T-cell (primary cell): ENCODE measurements at regions not wholly inside any gene's neighbourhood (a gene's known extent, or its start where the extent isn't known, plus 50 kb on each side); places are given as distances from the start of the nearest gene placed in this dataset.

Experiments
- ATAC-seq, 4 experiments: fragments of 200-7000 bp in 3 of 4; fragments of 150-1000 bp in 1 of 4; cut with Tn5 transposase; replicated peaks in 1 of 4; 1 replicate in 3 of 4; 2 replicates in 1 of 4; pipeline ENCODE4 v1.10.0; 2021; ENCODE audit warnings: moderate library complexity in 3 of 4, mild to moderate bottlenecking in 2 of 4, moderate number of reproducible peaks in 1 of 4
- CTCF ChIA-PET, 2 donors: fragments of 300-600 bp; sonication (Branson Sonifier 250); formaldehyde crosslinking; loops; one replicate each; lab custom pipeline; 2022; ENCODE audit warnings: antibody characterized with exemption in 2 of 2; lab: Charles Lee
- POLR2A ChIA-PET, 2 donors: fragments of 300-600 bp; sonication (Branson Sonifier 250); formaldehyde crosslinking; loops; one replicate each; lab custom pipeline; 2022; ENCODE audit warnings: antibody characterized with exemption in 2 of 2; lab: Charles Lee
- DNase-seq, 35 experiments: peaks; one replicate each; pipeline versions ENCODE4 v3.0.0 to v3.0.0-alpha.2; 2013 to 2023
- H3K27ac ChIP-seq: one replicate; pipeline ENCODE4 v1.5.1; 2013; ENCODE audit warnings: low read length
- H3K27me3 ChIP-seq, 2 experiments: replicated peaks in 1 of 2; 1 replicate in 1 of 2; 2 replicates in 1 of 2; pipeline versions ENCODE4 v1.6.1 to v1.7.0; 2013; ENCODE audit warnings: low read length in 1 of 2, mixed read lengths in 1 of 2; ENCODE audit not compliant: control insufficient read depth in 2 of 2, insufficient read depth in 2 of 2; ENCODE audit errors: extremely low read depth in 1 of 2
- H3K36me3 ChIP-seq, 2 donors: 1 replicate in 1 of 2; 2 replicates in 1 of 2; pipeline versions ENCODE4 v1.6.1 to v1.7.0; 2013; ENCODE audit warnings: low read length in 1 of 2; ENCODE audit not compliant: control insufficient read depth in 2 of 2, insufficient read depth in 1 of 2; ENCODE audit errors: extremely low read depth in 1 of 2
- H3K4me1 ChIP-seq, 2 experiments: 1 replicate in 1 of 2; 2 replicates in 1 of 2; pipeline versions ENCODE4 v1.6.1 to v1.7.0; 2013; ENCODE audit warnings: low read length in 2 of 2, mixed read lengths in 1 of 2; ENCODE audit not compliant: insufficient read depth in 2 of 2, control insufficient read depth in 1 of 2; ENCODE audit errors: extremely low read depth in 1 of 2
- H3K4me3 ChIP-seq, 2 donors: 1 replicate in 1 of 2; 2 replicates in 1 of 2; pipeline versions ENCODE4 v1.5.1 to v1.7.0; 2013; ENCODE audit warnings: mild to moderate bottlenecking in 2 of 2, low read length in 1 of 2, moderate library complexity in 1 of 2; ENCODE audit not compliant: control insufficient read depth in 1 of 2; ENCODE audit errors: extremely low read depth in 1 of 2
- H3K9me3 ChIP-seq: 2 replicates; pipeline ENCODE4 v1.7.0; 2013
- H3K27ac Mint-ChIP-seq, 2 donors: one replicate each; pipeline ENCODE4 v1.8.0; 2020 to 2021; ENCODE audit warnings: mild to moderate bottlenecking in 2 of 2, mixed read lengths in 2 of 2
- H3K27me3 Mint-ChIP-seq, 2 donors: one replicate each; pipeline ENCODE4 v1.8.0; 2021 to 2022; ENCODE audit warnings: mixed read lengths in 2 of 2
- H3K36me3 Mint-ChIP-seq: one replicate; pipeline ENCODE4 v1.8.0; 2021; ENCODE audit warnings: mixed read lengths
- H3K4me1 Mint-ChIP-seq, 3 donors: one replicate each; pipeline ENCODE4 v1.8.0; 2020 to 2022; ENCODE audit warnings: mixed read lengths in 3 of 3, mild to moderate bottlenecking in 1 of 3
- H3K4me3 Mint-ChIP-seq, 3 donors: one replicate each; pipeline ENCODE4 v1.8.0; 2020 to 2022; ENCODE audit warnings: mild to moderate bottlenecking in 3 of 3, mixed read lengths in 3 of 3, moderate library complexity in 3 of 3
- H3K9me3 Mint-ChIP-seq, 3 donors: one replicate each; pipeline ENCODE4 v1.8.0; 2020 to 2022; ENCODE audit warnings: mixed read lengths in 3 of 3
- WGBS: methylation state at CpG from one replicate; pipeline ENCODE4 v1.1.5; 2013; ENCODE audit warnings: missing lambda C conversion rate; ENCODE audit not compliant: insufficient coverage; 5-methylcytosine and 5-hydroxymethylcytosine counted together

DNA sequence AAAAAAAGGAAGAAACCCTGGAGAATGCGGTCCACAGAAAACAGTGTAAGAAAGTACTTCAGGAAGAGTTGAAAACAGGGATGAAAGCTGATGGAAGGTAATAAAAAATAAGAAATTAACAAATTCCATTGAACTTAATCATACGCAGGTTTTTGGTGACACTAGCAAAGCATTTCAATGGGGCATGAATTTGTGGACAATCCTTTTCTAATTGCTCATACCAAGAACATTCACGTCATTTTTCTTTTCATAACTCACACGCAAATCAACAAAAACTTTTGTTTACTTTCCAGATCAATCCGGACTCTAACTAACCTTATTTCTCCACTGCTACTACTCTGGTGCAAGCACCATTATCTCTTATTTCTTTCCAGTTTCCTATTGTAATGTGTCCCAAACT is 1195.0 kb downstream of the SLITRK5 start:
- Histone ChIP-seq H3K27me3 (no peaks in the 10 kb centered on the region), H3K4me3 (no peak overlapping the region), H3K36me3 (no peaks in the 10 kb centered on the region), H3K9me3 (peaks cover 2% of the 10 kb centered on the region), H3K27ac (no peak overlapping the region), H3K4me1 (no peaks in the 10 kb centered on the region)
- DNase-seq, result no peak
- ChIA-PET POLR2A (no interaction called here), CTCF (no interaction called here)
- Mint-ChIP-seq H3K36me3 (no peaks in the 10 kb centered on the region), H3K27ac (no peak overlapping the region), H3K27me3 (no peaks in the 10 kb centered on the region), H3K4me1 (peaks cover 0 to 9% (median 2%) of the 10 kb centered on the region in 3 donors), H3K9me3 (peaks cover 4 to 32% (median 4%) of the 10 kb centered on the region in 3 donors), H3K4me3 (no peak overlapping the region)
- no peak for ATAC-seq
- WGBS, result 87% methylated on average over 3 of the region's 5 CpGs

GRCh38 chr13:88883741-88884140 is 1212.6 kb downstream of the SLITRK5 start:
- Histone ChIP-seq H3K4me3 (no peak overlapping the region), H3K4me1 (no peaks in the 10 kb centered on the region), H3K27me3 (no peaks in the 10 kb centered on the region), H3K27ac (no peak overlapping the region), H3K9me3 (no peaks in the 10 kb centered on the region), H3K36me3 (no peaks in the 10 kb centered on the region)
- Mint-ChIP-seq H3K27ac (no peak overlapping the region), H3K9me3 (peaks cover 7 to 12% (median 8%) of the 10 kb centered on the region in 3 donors), H3K36me3 (no peaks in the 10 kb centered on the region), H3K4me3 (no peak overlapping the region), H3K27me3 (no peaks in the 10 kb centered on the region), H3K4me1 (no peaks in the 10 kb centered on the region)
- ATAC-seq (no peak), DNase-seq (no peak)
- POLR2A ChIA-PET, result no interaction called here
- CTCF ChIA-PET, result interaction anchor here in 1 of 2 donors (0.6 kb wide), 1 partner anchor 32 kb away, joined by 3 read pairs; no protein-coding TSS in a partner anchor

DNA sequence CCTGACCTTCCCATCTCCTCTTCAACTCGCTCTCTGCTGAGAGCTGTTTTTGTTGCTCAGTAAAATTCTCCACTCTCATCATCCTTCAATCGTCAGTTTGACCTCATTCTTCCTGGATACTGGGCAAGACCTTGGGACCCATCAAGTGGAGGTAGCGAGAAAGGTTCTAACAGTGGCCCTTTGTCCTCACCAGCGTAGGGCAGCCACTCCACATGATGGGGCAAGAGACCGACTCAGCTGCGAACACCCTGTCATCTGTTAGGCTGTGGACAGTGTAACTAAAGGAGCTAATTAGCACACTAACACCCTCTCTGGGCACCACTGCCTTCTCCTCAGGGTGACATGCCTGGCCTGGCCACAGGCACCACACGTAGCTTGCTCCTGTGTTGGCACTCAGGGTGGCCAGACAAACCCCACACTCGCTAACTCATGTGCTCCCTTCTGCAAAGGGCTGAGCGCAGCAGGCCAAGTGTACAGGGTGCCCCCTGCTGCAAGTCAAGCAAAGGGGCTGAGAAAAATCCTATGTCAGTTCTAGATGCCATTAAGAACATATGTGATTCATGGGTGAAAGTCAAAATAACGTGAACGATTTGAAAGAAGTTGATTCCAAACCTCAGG is 1216.0 kb downstream of the SLITRK5 start:
- Mint-ChIP-seq H3K27ac (no peak overlapping the region), H3K4me1 (no peaks in the 10 kb centered on the region), H3K9me3 (peaks cover 0 to 4% (median 4%) of the 10 kb centered on the region in 3 donors), H3K4me3 (no peak overlapping the region), H3K27me3 (no peaks in the 10 kb centered on the region), H3K36me3 (no peaks in the 10 kb centered on the region)
- Histone ChIP-seq H3K36me3 (no peaks in the 10 kb centered on the region), H3K4me3 (no peak overlapping the region), H3K27me3 (no peaks in the 10 kb centered on the region), H3K27ac (no peak overlapping the region), H3K9me3 (no peaks in the 10 kb centered on the region), H3K4me1 (no peaks in the 10 kb centered on the region)
- WGBS, result 92% methylated on average over 4 of the region's 11 CpGs
- ATAC-seq, result no peak
- ChIA-PET CTCF (no interaction called here), POLR2A (no interaction called here)
- DNase-seq, result no peak

DNA sequence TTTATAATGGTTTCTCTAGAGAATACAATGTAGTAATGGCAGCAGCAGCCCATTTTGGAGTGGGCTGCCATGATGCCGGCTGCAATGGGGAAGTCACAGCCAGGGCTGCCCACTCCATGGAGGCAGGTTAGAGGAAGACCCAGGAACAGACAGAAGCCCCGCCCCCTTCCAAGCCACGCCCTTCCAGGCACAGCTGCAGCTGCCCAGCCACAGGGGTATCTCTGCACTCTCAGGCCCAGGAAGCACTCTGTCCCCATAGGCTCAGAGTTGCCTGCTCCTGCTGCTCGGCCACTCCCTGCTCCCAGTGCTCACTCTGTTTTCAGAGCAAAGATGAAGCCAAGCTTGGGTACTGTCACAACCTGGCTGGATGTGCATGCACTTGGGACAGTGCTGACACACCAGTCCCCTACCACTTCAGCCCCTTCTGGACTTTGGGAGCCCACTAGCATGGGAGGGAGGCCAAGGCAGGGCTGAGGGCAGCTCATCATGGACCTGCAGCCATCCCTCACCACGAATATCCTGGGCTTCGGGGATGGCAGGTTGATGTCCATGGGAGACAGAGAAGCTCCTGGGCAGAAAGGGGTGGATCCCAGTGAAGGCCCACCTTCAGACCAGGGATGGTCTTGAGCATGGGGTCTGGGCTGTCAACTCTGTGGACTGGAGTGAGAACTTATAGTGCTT is 1224.2 kb downstream of the SLITRK5 start:
- no peak overlapping the region for H3K4me3 Mint-ChIP-seq
- ChIA-PET POLR2A (no interaction called here), CTCF (no interaction called here)
- no peaks in the 10 kb centered on the region for H3K36me3 Mint-ChIP-seq
- H3K4me3 ChIP-seq, result no peak overlapping the region
- 83% methylated on average over 6 of the region's 6 CpGs for WGBS
- peaks cover 2 to 11% (median 3%) of the 10 kb centered on the region in 3 donors for H3K9me3 Mint-ChIP-seq
- H3K4me1 ChIP-seq, result no peaks in the 10 kb centered on the region
- no peak overlapping the region for H3K27ac ChIP-seq
- no peaks in the 10 kb centered on the region for H3K4me1 Mint-ChIP-seq
- DNase-seq, result no peak
- no peak overlapping the region for H3K27ac Mint-ChIP-seq
- H3K27me3 Mint-ChIP-seq, result no peaks in the 10 kb centered on the region
- no peaks in the 10 kb centered on the region for H3K27me3 ChIP-seq
- H3K36me3 ChIP-seq, result no peaks in the 10 kb centered on the region
- H3K9me3 ChIP-seq, result no peaks in the 10 kb centered on the region
- no peak for ATAC-seq

- ChIA-PET CTCF (no interaction called here), POLR2A (no interaction called here)
- H3K27ac Mint-ChIP-seq, result no peak overlapping the region
- Histone ChIP-seq H3K27me3 (no peaks in the 10 kb centered on the region), H3K9me3 (no peaks in the 10 kb centered on the region), H3K4me3 (no peak overlapping the region), H3K36me3 (no peaks in the 10 kb centered on the region), H3K27ac (no peak overlapping the region), H3K4me1 (no peaks in the 10 kb centered on the region)
- H3K4me1 Mint-ChIP-seq, result no peaks in the 10 kb centered on the region
- H3K4me3 Mint-ChIP-seq, result no peak overlapping the region
- ATAC-seq (peak in 1 of 4 experiments; percentile 9), DNase-seq (no peak)
- H3K9me3 Mint-ChIP-seq, result peaks cover 2 to 11% (median 4%) of the 10 kb centered on the region in 3 donors
- H3K36me3 Mint-ChIP-seq, result no peaks in the 10 kb centered on the region
- no peaks in the 10 kb centered on the region for H3K27me3 Mint-ChIP-seq
- 77% methylated on average over 6 of the region's 6 CpGs for WGBS
Measured at GRCh38 chr13:88896466-88896865, 1225.3 kb downstream of the SLITRK5 start.

DNA sequence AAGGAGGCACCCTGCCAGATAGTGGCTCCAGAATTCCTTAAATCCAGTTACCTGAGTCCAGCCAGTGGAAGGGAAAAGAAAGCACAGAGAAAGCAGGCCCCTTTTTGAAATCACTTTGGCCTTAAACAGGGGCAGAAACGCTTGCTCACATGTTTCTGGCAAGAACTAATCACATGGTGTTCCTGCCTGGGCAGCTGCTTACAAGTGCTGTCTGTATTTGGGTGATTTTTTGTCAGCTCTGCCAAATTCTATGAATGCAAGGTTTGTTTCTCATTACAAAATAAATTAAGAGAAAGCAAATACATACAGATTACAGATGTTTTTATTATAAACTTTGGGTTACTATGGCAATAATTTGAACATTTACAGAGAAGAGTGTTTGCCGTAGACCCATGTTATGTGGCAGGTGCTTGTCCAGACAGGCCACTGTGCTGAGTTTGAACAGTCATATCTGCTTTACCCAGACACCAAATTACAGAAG is 1237.8 kb downstream of the SLITRK5 start:
- peaks cover 0 to 10% (median 5%) of the 10 kb centered on the region in 3 donors for H3K9me3 Mint-ChIP-seq
- DNase-seq (no peak), ATAC-seq (no peak)
- ChIA-PET POLR2A (no interaction called here), CTCF (no interaction called here)
- H3K27me3 ChIP-seq, result no peaks in the 10 kb centered on the region
- H3K27ac Mint-ChIP-seq, result no peak overlapping the region
- WGBS, result 33% methylated on average over 1 of the region's 2 CpGs
- no peaks in the 10 kb centered on the region for H3K4me1 Mint-ChIP-seq
- H3K9me3 ChIP-seq, result no peaks in the 10 kb centered on the region
- H3K36me3 ChIP-seq, result no peaks in the 10 kb centered on the region
- no peaks in the 10 kb centered on the region for H3K4me1 ChIP-seq
- no peaks in the 10 kb centered on the region for H3K27me3 Mint-ChIP-seq
- no peak overlapping the region for H3K4me3 Mint-ChIP-seq
- no peaks in the 10 kb centered on the region for H3K36me3 Mint-ChIP-seq
- no peak overlapping the region for H3K27ac ChIP-seq
- H3K4me3 ChIP-seq, result no peak overlapping the region
